ENCODE measurements at regions not wholly inside any gene's neighbourhood (a gene's known extent, or its start where the extent isn't known, plus 50 kb on each side); places are given as distances from the start of the nearest gene placed in this dataset.
"Not testable (repeated sequence)": the region's sequence is repeated elsewhere in the genome, so short reads cannot be mapped to it uniquely, and the experiment has no call there.

DNA sequence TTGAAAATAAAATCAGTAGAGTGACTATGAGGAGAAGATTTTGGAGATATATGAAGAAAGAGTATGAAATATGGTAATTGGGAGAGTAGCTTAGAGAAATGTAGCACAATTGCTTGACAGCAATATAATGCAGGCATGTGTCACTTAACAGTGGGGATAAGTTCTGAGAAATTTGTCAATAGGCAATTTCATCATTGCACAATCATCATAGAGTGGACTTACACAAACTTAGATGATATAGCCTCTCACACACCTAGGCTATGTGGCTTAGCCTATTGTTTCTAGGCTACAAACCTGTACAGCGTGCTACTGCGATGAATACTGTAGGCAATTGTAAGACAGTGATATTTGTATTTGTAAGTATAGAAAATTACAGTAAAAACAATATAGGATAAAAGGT, 573.6 kb downstream of the JRKL start:
- FAIRE-seq (no peak), DNase-seq (ENCODE audit: insufficient read length, low spot score) (no peak)
- TF ChIP-seq PAX5 (IDR thresholded peaks at IDR 0.05; ENCODE audit: insufficient read depth, low read length, severe bottlenecking) (no peak), TAF1 (IDR thresholded peaks at IDR 0.05; ENCODE audit: low read depth, low read length) (no peak), POLR2AphosphoS5 (IDR thresholded peaks at IDR 0.05; ENCODE audit: low read depth, low read length) (no peak), SPI1 (IDR thresholded peaks at IDR 0.05; ENCODE audit: low read depth, low read length) (no peak), POLR2A (IDR thresholded peaks at IDR 0.05; ENCODE audit: low read depth, low read length) (no peak), POU2F2 (IDR thresholded peaks at IDR 0.05; ENCODE audit: low read depth, low read length) (no peak)

DNA sequence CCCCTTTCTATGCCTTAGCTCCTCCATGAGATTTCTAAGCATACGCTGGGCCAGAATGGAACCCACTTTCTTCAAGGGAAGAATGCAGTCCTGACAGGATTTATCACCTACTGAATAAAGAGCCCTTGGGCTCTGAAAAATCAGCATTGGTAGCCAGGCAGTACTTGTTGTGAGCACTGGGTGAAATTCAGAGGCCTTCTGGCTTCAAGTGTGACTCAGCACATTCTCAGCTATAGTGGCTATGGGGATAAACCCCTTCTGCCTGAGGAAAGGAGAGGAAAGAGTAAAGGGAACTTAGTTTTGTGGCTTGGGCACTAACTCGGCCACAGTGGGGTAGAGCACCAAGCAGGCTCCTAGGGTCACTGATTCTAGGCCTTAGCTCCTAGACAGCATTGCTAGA, 574.8 kb downstream of the JRKL start:
- TF ChIP-seq POLR2A (IDR thresholded peaks at IDR 0.05; ENCODE audit: low read depth, low read length) (no peak), TAF1 (IDR thresholded peaks at IDR 0.05; ENCODE audit: low read depth, low read length) (no peak), SPI1 (IDR thresholded peaks at IDR 0.05; ENCODE audit: low read depth, low read length) (no peak), POLR2AphosphoS5 (IDR thresholded peaks at IDR 0.05; ENCODE audit: low read depth, low read length) (no peak), POU2F2 (IDR thresholded peaks at IDR 0.05; ENCODE audit: low read depth, low read length) (no peak), PAX5 (IDR thresholded peaks at IDR 0.05; ENCODE audit: insufficient read depth, low read length, severe bottlenecking) (no peak)
- DNase-seq (ENCODE audit: insufficient read length, low spot score) (no peak), FAIRE-seq (no peak)

DNA sequence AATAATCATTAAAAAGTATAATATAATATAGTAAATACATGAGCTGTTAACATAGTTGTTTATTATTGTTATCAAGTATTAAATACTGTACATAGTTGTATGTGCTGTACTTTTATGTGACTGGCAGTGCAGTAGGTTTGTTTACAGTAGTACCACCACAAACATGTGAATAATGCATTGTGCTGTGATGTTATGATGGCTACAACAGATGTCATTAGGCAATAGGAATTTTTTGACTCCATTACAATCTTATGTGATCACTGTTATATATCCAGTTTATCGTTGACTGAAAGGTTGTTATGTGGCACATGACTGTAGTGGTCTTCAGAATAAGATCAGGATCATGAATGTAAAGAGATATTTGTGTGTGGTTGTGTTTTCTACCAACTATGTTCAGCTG, 577.8 kb downstream of the JRKL start:
- no peak for DNase-seq (ENCODE audit: insufficient read length, low spot score)
- FAIRE-seq: no peak
- no peak for TF ChIP-seq POLR2A (IDR thresholded peaks at IDR 0.05; ENCODE audit: low read depth, low read length)
- TF ChIP-seq POLR2AphosphoS5 (IDR thresholded peaks at IDR 0.05; ENCODE audit: low read depth, low read length): no peak
- no peak for TF ChIP-seq PAX5 (IDR thresholded peaks at IDR 0.05; ENCODE audit: insufficient read depth, low read length, severe bottlenecking)
- TF ChIP-seq POU2F2 (IDR thresholded peaks at IDR 0.05; ENCODE audit: low read depth, low read length): no peak
- TF ChIP-seq TAF1 (IDR thresholded peaks at IDR 0.05; ENCODE audit: low read depth, low read length): no peak
- no peak for TF ChIP-seq SPI1 (IDR thresholded peaks at IDR 0.05; ENCODE audit: low read depth, low read length)

DNA sequence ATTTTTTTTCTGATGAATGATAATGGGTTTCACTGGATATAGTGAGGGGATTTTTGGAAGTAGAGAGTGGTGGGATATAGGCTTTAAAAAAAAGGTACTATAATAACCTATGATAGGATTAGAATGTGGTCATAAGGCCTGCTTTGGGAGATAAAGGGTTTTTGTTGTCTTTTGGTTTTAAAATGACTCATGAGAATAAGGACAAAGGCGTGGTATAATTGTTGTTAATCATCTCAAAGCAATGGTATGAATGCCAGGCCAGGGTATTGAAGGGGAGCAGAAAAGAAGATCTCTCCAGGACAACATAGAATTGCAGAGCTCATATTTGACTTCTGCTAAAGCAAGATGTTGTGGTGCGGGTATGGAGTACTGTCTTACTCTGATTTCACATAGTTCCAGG, 579.4 kb downstream of the JRKL start:
- no peak for TF ChIP-seq TAF1 (IDR thresholded peaks at IDR 0.05; ENCODE audit: low read depth, low read length)
- no peak for TF ChIP-seq POLR2A (IDR thresholded peaks at IDR 0.05; ENCODE audit: low read depth, low read length)
- TF ChIP-seq PAX5 (IDR thresholded peaks at IDR 0.05; ENCODE audit: insufficient read depth, low read length, severe bottlenecking): no peak
- TF ChIP-seq SPI1 (IDR thresholded peaks at IDR 0.05; ENCODE audit: low read depth, low read length): no peak
- no peak for TF ChIP-seq POLR2AphosphoS5 (IDR thresholded peaks at IDR 0.05; ENCODE audit: low read depth, low read length)
- no peak for TF ChIP-seq POU2F2 (IDR thresholded peaks at IDR 0.05; ENCODE audit: low read depth, low read length)
- DNase-seq (ENCODE audit: insufficient read length, low spot score): no peak
- FAIRE-seq: no peak

DNA sequence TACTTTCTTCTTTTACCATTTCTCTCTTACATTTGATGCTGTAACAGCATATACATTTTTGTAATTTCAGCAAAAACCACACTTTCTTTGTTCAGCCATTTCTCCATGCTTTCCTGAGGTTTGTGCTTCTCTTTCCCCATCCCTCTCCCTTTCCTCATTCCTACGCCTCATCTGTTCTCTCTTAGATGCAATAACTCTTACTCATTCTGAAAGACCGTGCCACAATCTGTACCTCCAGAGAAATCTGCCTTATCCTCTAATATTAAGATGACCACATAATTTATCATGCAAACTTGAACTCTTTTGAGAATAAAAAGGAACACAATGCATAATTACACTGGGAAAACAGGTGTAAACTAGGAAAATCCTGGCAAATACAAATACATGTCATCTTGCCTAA, 588.9 kb downstream of the JRKL start:
- FAIRE-seq: no peak
- DNase-seq (ENCODE audit: insufficient read length, low spot score): no peak
- TF ChIP-seq POLR2AphosphoS5 (IDR thresholded peaks at IDR 0.05; ENCODE audit: low read depth, low read length) (no peak), POU2F2 (IDR thresholded peaks at IDR 0.05; ENCODE audit: low read depth, low read length) (no peak), TAF1 (IDR thresholded peaks at IDR 0.05; ENCODE audit: low read depth, low read length) (no peak), SPI1 (IDR thresholded peaks at IDR 0.05; ENCODE audit: low read depth, low read length) (no peak), PAX5 (IDR thresholded peaks at IDR 0.05; ENCODE audit: insufficient read depth, low read length, severe bottlenecking) (no peak), POLR2A (IDR thresholded peaks at IDR 0.05; ENCODE audit: low read depth, low read length) (no peak)

DNA sequence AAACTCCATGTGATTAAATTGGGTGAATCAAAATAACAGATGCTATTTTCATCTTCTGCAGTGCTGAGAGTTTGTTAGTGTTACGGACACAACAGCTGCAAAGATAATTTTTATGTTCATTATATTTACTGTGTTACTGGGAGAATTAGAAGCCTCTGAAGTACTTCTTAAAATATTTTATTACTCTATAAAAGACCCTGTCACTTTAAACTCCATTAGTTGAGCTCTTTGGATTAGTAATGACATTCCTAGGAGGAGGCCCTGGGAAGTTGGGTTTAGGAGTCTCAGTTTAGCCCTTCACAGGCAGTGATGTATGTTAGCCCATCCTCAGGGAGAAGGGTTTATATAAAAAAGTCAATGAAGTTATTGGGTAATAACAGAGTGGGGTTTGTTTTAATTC, 596.7 kb downstream of the JRKL start:
- TF ChIP-seq POU2F2 (IDR thresholded peaks at IDR 0.05; ENCODE audit: low read depth, low read length): no peak
- TF ChIP-seq SPI1 (IDR thresholded peaks at IDR 0.05; ENCODE audit: low read depth, low read length): no peak
- no peak for TF ChIP-seq POLR2A (IDR thresholded peaks at IDR 0.05; ENCODE audit: low read depth, low read length)
- TF ChIP-seq TAF1 (IDR thresholded peaks at IDR 0.05; ENCODE audit: low read depth, low read length): no peak
- no peak for TF ChIP-seq POLR2AphosphoS5 (IDR thresholded peaks at IDR 0.05; ENCODE audit: low read depth, low read length)
- no peak for TF ChIP-seq PAX5 (IDR thresholded peaks at IDR 0.05; ENCODE audit: insufficient read depth, low read length, severe bottlenecking)
- FAIRE-seq (no peak), DNase-seq (ENCODE audit: insufficient read length, low spot score) (no peak)

DNA sequence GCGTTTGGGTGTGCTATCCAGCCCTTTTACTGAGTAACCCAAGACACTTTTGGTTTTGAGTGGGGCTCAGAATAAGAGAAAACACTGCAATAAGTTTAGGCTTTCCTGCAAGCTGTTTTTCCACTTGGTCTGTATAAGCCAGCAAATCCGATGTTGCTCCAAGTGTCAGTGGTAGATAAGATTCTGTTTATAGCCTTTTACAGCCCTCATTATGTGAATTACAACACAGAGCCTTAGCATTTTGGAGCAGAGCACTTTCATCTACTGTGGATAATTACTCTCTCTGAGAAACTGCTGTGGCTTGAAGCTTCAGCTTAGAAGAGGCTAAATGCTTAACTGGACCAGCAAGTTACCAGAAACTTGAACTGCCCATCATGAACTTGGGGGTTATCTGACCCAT, 601.1 kb downstream of the JRKL start:
- no peak for DNase-seq (ENCODE audit: insufficient read length, low spot score)
- TF ChIP-seq POU2F2 (IDR thresholded peaks at IDR 0.05; ENCODE audit: low read depth, low read length) (no peak), PAX5 (IDR thresholded peaks at IDR 0.05; ENCODE audit: insufficient read depth, low read length, severe bottlenecking) (no peak), SPI1 (IDR thresholded peaks at IDR 0.05; ENCODE audit: low read depth, low read length) (no peak), POLR2AphosphoS5 (IDR thresholded peaks at IDR 0.05; ENCODE audit: low read depth, low read length) (no peak), POLR2A (IDR thresholded peaks at IDR 0.05; ENCODE audit: low read depth, low read length) (no peak), TAF1 (IDR thresholded peaks at IDR 0.05; ENCODE audit: low read depth, low read length) (no peak)
- FAIRE-seq: no peak

DNA sequence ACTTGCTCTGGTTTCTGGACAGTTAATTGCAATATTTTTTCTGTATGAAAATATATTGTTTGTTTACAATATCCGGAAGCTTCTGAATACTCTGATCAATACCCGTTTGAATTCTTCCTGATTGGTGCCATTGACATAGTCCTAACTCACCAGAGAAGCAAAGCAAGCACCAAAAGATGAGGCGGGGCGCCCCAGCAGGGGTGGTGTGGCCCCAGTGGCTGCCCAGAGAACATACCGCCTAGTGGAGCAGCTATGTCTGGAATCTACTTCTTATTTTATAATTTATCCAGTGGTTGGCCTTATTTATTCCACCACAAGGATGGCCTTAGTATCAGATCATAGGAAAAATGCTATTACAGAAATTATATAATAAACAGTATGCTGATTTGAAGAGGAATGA, 610.7 kb downstream of the JRKL start:
- DNase-seq (ENCODE audit: insufficient read length, low spot score): no peak
- TF ChIP-seq POLR2AphosphoS5 (IDR thresholded peaks at IDR 0.05; ENCODE audit: low read depth, low read length) (no peak), SPI1 (IDR thresholded peaks at IDR 0.05; ENCODE audit: low read depth, low read length) (no peak), POU2F2 (IDR thresholded peaks at IDR 0.05; ENCODE audit: low read depth, low read length) (no peak), PAX5 (IDR thresholded peaks at IDR 0.05; ENCODE audit: insufficient read depth, low read length, severe bottlenecking) (no peak), TAF1 (IDR thresholded peaks at IDR 0.05; ENCODE audit: low read depth, low read length) (no peak), POLR2A (IDR thresholded peaks at IDR 0.05; ENCODE audit: low read depth, low read length) (no peak)
- FAIRE-seq: no peak

DNA sequence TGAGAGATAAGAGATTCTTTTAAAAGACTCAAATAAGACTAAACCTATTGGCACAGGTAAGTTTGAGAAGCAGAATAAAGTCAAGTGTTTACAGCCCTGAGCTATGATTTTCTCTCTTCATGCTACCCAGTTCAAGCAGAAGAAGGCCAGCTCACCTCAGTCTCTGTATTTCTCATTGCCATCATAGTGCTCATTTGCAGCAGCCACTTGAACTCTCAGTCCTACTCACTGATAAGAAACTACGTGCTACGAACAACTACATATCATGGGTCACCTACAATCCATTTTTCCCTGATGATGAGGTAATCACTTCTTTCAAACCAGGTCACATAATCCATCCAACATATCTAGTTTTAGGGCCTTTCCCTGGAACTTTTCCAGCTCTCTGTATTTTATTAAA, 617.5 kb downstream of the JRKL start:
- no peak for TF ChIP-seq POU2F2 (IDR thresholded peaks at IDR 0.05; ENCODE audit: low read depth, low read length)
- TF ChIP-seq POLR2A (IDR thresholded peaks at IDR 0.05; ENCODE audit: low read depth, low read length): no peak
- TF ChIP-seq TAF1 (IDR thresholded peaks at IDR 0.05; ENCODE audit: low read depth, low read length): no peak
- no peak for TF ChIP-seq PAX5 (IDR thresholded peaks at IDR 0.05; ENCODE audit: insufficient read depth, low read length, severe bottlenecking)
- no peak for TF ChIP-seq POLR2AphosphoS5 (IDR thresholded peaks at IDR 0.05; ENCODE audit: low read depth, low read length)
- no peak for TF ChIP-seq SPI1 (IDR thresholded peaks at IDR 0.05; ENCODE audit: low read depth, low read length)
- FAIRE-seq (no peak), DNase-seq (ENCODE audit: insufficient read length, low spot score) (no peak)

DNA sequence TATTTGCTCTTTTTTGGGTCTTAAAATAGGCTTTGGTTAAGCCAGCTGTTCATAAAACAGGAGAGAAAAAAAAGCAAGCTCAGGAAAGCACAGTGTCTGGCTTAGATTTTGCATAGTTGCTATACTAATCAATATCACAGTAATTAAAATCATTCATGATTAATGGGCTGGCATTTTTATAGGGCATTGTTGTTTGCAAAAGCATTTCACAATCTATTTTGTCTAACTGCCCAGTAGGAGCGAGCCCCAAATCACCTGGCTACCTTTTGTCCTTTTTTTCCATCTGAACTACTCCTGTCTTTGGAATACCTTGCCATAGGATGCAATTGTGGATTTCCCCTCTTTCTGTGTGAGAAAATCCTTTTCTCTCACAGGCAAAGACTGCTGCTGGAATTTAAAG, 619.8 kb downstream of the JRKL start:
- FAIRE-seq (no peak), DNase-seq (ENCODE audit: insufficient read length, low spot score) (no peak)
- TF ChIP-seq SPI1 (IDR thresholded peaks at IDR 0.05; ENCODE audit: low read depth, low read length): no peak
- no peak for TF ChIP-seq TAF1 (IDR thresholded peaks at IDR 0.05; ENCODE audit: low read depth, low read length)
- TF ChIP-seq PAX5 (IDR thresholded peaks at IDR 0.05; ENCODE audit: insufficient read depth, low read length, severe bottlenecking): no peak
- TF ChIP-seq POLR2A (IDR thresholded peaks at IDR 0.05; ENCODE audit: low read depth, low read length): no peak
- TF ChIP-seq POU2F2 (IDR thresholded peaks at IDR 0.05; ENCODE audit: low read depth, low read length): no peak
- no peak for TF ChIP-seq POLR2AphosphoS5 (IDR thresholded peaks at IDR 0.05; ENCODE audit: low read depth, low read length)

DNA sequence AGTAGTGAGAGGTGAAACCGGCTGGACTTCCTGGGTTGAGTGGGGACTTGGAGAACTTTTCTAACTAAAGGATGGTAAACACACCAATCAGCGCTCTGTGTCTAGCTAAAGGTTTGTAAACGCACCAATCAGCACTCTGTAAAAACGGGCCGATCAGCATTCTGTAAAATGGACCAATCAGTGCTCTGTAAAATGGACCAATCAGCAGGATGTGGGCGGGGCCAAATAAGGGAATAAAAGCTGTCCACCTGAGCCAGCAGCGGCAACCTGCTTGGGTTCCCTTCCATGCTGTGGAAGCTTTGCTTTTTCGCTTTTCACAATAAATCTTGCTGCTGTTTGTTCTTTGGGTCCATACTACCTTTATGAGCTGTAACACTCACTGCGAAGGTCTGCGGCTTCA, 621.2 kb downstream of the JRKL start:
- FAIRE-seq; DNase-seq (ENCODE audit: insufficient read length, low spot score): not testable (repeated sequence)

Data from GM12891 (cell line).